VCaP (cell line): ENCODE measurements at regions not wholly inside any gene's neighbourhood (a gene's known extent, or its start where the extent isn't known, plus 50 kb on each side); places are given as distances from the start of the nearest gene placed in this dataset.

Experiments used
- H3K27ac ChIP-seq: fragments of 450-650 bp; 2 replicates; pipeline ENCODE4 v1.5.1; 2017
- CTCF ChIP-seq: fragments of 450-650 bp; conservative IDR thresholded peaks from 2 replicates; pipeline ENCODE4 v1.5.1; 2017; ENCODE audit warnings: mild to moderate bottlenecking, moderate library complexity

- H3K27ac ChIP-seq = no peak overlapping the region
- no peak for TF ChIP-seq CTCF
These were observed 691.3 kb upstream of the CXADR start for GRCh38 chr21:16821588-16821987.

- no peak for TF ChIP-seq CTCF
- no peak overlapping the region for H3K27ac ChIP-seq
These were observed 683.3 kb upstream of the CXADR start for GRCh38 chr21:16829532-16829931.

- TF ChIP-seq CTCF = no peak
- H3K27ac ChIP-seq = no peak overlapping the region
These were observed 680.1 kb upstream of the CXADR start for GRCh38 chr21:16832791-16833190.

- H3K27ac ChIP-seq = no peak overlapping the region
- no peak for TF ChIP-seq CTCF
These were observed 678.1 kb upstream of the CXADR start for GRCh38 chr21:16834791-16835190.

- no peak for TF ChIP-seq CTCF
- H3K27ac ChIP-seq = no peak overlapping the region
These were observed 675.5 kb upstream of the CXADR start for GRCh38 chr21:16837321-16837720.

GRCh38 chr21:16837721-16838120, 675.1 kb upstream of the CXADR start:
- no peak for TF ChIP-seq CTCF
- no peak overlapping the region for H3K27ac ChIP-seq

GRCh38 chr21:16838331-16838730, 674.5 kb upstream of the CXADR start:
- TF ChIP-seq CTCF = no peak
- no peak overlapping the region for H3K27ac ChIP-seq

- no peak overlapping the region for H3K27ac ChIP-seq
- no peak for TF ChIP-seq CTCF
These were observed 672.3 kb upstream of the CXADR start for GRCh38 chr21:16840538-16840937.
